B cell (primary cell): ENCODE measurements at regions not wholly inside any gene's neighbourhood (a gene's known extent, or its start where the extent isn't known, plus 50 kb on each side); places are given as distances from the start of the nearest gene placed in this dataset.

Experiments
- CTCF ChIP-seq: fragments of 200-600 bp; IDR thresholded peaks from one replicate; pipeline ENCODE4 v1.8.0; 2022; ENCODE audit warnings: antibody characterized with exemption, mild to moderate bottlenecking
- EZH2 ChIP-seq: IDR thresholded peaks from 2 replicates; pipeline ENCODE4 v1.6.1; 2012; ENCODE audit warnings: borderline replicate concordance, low read depth, mild to moderate bottlenecking, moderate library complexity, low read length; ENCODE audit not compliant: insufficient read depth, poor library complexity, severe bottlenecking

DNA sequence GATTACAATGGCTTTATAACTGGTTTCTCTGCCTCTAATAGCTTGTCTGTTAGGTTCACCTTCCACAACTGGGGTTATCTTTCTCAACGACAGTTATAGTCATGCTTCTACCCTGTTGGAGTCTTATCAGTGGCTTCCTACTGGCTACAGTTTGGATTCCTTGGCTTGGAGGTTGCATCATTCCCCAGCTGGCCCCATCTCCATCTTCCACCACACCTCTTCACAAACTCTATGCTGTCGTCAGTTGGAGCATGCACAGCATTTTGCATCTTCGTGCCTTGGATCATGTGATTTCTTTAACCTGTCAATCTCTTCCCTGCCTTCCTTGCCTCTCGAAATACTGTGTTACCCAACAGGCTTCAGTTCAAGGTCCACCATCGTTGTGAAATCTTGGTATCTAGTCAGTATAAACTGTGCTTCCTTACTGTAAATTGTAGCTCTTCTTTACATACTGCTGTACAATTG lies 316.3 kb upstream of the CXCR4 start:
- TF ChIP-seq CTCF (no peak), EZH2 (no peak)
